HEK293 (cell line): ENCODE measurements at regions not wholly inside any gene's neighbourhood (a gene's known extent, or its start where the extent isn't known, plus 50 kb on each side); places are given as distances from the start of the nearest gene placed in this dataset.

Experiments used
- SCRT2 ChIP-seq: fragments of 450-650 bp; formaldehyde crosslinking; IDR thresholded peaks from 2 replicates; pipeline ENCODE4 v1.5.1; 2016; ENCODE audit warnings: missing biosample characterization, missing genetic modification characterization
- ZNF184 ChIP-seq: fragments of 450-650 bp; IDR thresholded peaks from 2 replicates; pipeline ENCODE4 v1.5.1; 2018; ENCODE audit warnings: missing biosample characterization, mild to moderate bottlenecking, missing genetic modification characterization

DNA sequence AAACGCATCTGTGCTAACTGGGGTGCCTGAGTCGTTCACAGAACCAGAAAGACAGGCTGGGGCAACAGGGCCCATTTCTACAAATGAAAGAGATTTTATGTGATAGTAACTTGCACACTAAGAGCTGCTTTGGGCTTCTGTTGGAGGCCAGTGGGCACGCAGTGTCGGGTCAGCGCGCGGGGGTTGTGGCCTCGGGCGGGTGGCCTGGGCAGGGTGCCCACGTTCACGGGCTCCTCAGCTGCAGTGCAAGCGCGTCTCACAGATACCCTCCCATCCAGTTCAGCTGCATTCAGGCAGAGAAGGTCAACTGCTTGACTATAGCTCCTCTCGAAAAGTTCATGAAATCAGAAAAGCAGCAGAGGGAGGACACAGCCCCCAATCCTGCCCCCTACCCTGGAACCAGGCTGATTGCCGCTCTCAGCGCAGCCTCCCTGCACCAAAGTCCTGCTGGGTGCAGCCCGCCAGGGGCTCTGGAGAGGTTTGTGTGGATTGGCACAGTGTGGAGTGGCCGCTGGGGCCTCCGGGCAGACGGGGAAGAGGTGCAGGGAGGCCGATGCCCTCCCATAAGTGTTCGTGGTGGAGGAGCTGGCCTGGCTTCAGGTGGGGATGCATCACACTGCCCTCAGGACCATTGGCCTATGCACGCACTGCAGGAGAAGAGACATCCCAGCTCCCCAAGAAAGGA lies 582.8 kb downstream of the TCERG1L start:
- TF ChIP-seq ZNF184 (no peak), SCRT2 (tag by site-specific recombination) (no peak)
